KOPT-K1 (cell line): ENCODE measurements at regions not wholly inside any gene's neighbourhood (a gene's known extent, or its start where the extent isn't known, plus 50 kb on each side); places are given as distances from the start of the nearest gene placed in this dataset.
"Not testable (repeated sequence)": the region's sequence is repeated elsewhere in the genome, so short reads cannot be mapped to it uniquely, and the experiment has no call there.

Experiments used
- H3K27ac ChIP-seq: fragments of 200-600 bp; sonication (generic); 2 replicates; pipeline ENCODE4 v1.5.1; 2016; ENCODE audit warnings: antibody characterized with exemption, mild to moderate bottlenecking, low read depth, low read length; ENCODE audit not compliant: poor library complexity, severe bottlenecking
- H3K36me3 ChIP-seq: fragments of 200-600 bp; sonication (generic); 2 replicates; pipeline ENCODE4 v1.5.1; 2017; ENCODE audit warnings: antibody characterized with exemption, mild to moderate bottlenecking, low read length, moderate library complexity; ENCODE audit not compliant: insufficient read depth
- H3K9me3 ChIP-seq: fragments of 200-600 bp; sonication (generic); 2 replicates; pipeline ENCODE4 v1.5.1; 2017; ENCODE audit warnings: antibody characterized with exemption, low read length, mild to moderate bottlenecking; ENCODE audit not compliant: insufficient read depth, poor library complexity, severe bottlenecking

GRCh38 chr21:15306271-15306670, 241.5 kb upstream of the NRIP1 start:
- H3K36me3 ChIP-seq: no peaks in the 10 kb centered on the region
- peaks cover 10% of the 10 kb centered on the region for H3K9me3 ChIP-seq
- H3K27ac ChIP-seq: no peak overlapping the region

GRCh38 chr21:15308333-15308732, 243.5 kb upstream of the NRIP1 start:
- Histone ChIP-seq H3K9me3 (peaks cover 4% of the 10 kb centered on the region), H3K36me3 (no peaks in the 10 kb centered on the region), H3K27ac (no peak overlapping the region)

GRCh38 chr21:15309022-15309590, 244.3 kb upstream of the NRIP1 start:
- H3K36me3 ChIP-seq: no peaks in the 10 kb centered on the region
- H3K9me3 ChIP-seq: peaks cover 4% of the 10 kb centered on the region
- no peak overlapping the region for H3K27ac ChIP-seq

- Histone ChIP-seq H3K9me3 (peaks cover 4% of the 10 kb centered on the region), H3K27ac (no peak overlapping the region), H3K36me3 (no peaks in the 10 kb centered on the region)
These were observed 244.9 kb upstream of the NRIP1 start for GRCh38 chr21:15309721-15310120.

- no peaks in the 10 kb centered on the region for H3K36me3 ChIP-seq
- H3K27ac ChIP-seq: no peak overlapping the region
- no peaks in the 10 kb centered on the region for H3K9me3 ChIP-seq
These were observed 246.7 kb upstream of the NRIP1 start for GRCh38 chr21:15311510-15311909.

GRCh38 chr21:15317034-15317433, 252.2 kb upstream of the NRIP1 start:
- not testable (repeated sequence) for H3K27ac ChIP-seq, H3K36me3 ChIP-seq, H3K9me3 ChIP-seq

GRCh38 chr21:15319727-15320126, 254.9 kb upstream of the NRIP1 start:
- Histone ChIP-seq H3K27ac (no peak overlapping the region), H3K9me3 (no peaks in the 10 kb centered on the region), H3K36me3 (no peaks in the 10 kb centered on the region)

- Histone ChIP-seq H3K36me3 (no peaks in the 10 kb centered on the region), H3K9me3 (peaks cover 20% of the 10 kb centered on the region), H3K27ac (no peak overlapping the region)
These were observed 259.7 kb upstream of the NRIP1 start for GRCh38 chr21:15324542-15324941.

- peaks cover 20% of the 10 kb centered on the region for H3K9me3 ChIP-seq
- no peak overlapping the region for H3K27ac ChIP-seq
- no peaks in the 10 kb centered on the region for H3K36me3 ChIP-seq
These were observed 261.4 kb upstream of the NRIP1 start for GRCh38 chr21:15326032-15326867.

- H3K27ac ChIP-seq: no peak overlapping the region
- peaks cover 20% of the 10 kb centered on the region for H3K9me3 ChIP-seq
- no peaks in the 10 kb centered on the region for H3K36me3 ChIP-seq
These were observed 263.0 kb upstream of the NRIP1 start for GRCh38 chr21:15327637-15328265.

- Histone ChIP-seq H3K36me3 (no peaks in the 10 kb centered on the region), H3K9me3 (peaks cover 20% of the 10 kb centered on the region), H3K27ac (no peak overlapping the region)
These were observed 264.4 kb upstream of the NRIP1 start for GRCh38 chr21:15329191-15329590.

- H3K27ac ChIP-seq: no peak overlapping the region
- H3K9me3 ChIP-seq: peaks cover 20% of the 10 kb centered on the region
- no peaks in the 10 kb centered on the region for H3K36me3 ChIP-seq
These were observed 266.1 kb upstream of the NRIP1 start for GRCh38 chr21:15330872-15331271.

- no peaks in the 10 kb centered on the region for H3K36me3 ChIP-seq
- H3K27ac ChIP-seq: no peak overlapping the region
- H3K9me3 ChIP-seq: peaks cover 4% of the 10 kb centered on the region
These were observed 267.8 kb upstream of the NRIP1 start for GRCh38 chr21:15332572-15332971.

GRCh38 chr21:15333136-15333710, 268.4 kb upstream of the NRIP1 start:
- no peaks in the 10 kb centered on the region for H3K36me3 ChIP-seq
- no peaks in the 10 kb centered on the region for H3K9me3 ChIP-seq
- no peak overlapping the region for H3K27ac ChIP-seq

GRCh38 chr21:15333951-15334350, 269.2 kb upstream of the NRIP1 start:
- Histone ChIP-seq H3K36me3 (no peaks in the 10 kb centered on the region), H3K9me3 (no peaks in the 10 kb centered on the region), H3K27ac (no peak overlapping the region)
